ENCODE measurements at regions not wholly inside any gene's neighbourhood (a gene's known extent, or its start where the extent isn't known, plus 50 kb on each side); places are given as distances from the start of the nearest gene placed in this dataset.

GRCh38 chr1:172832006-172832725 is 173.3 kb downstream of the FASLG start:
- H4K20me1 ChIP-seq (replicated peaks in 1 of 2; ENCODE audit: control insufficient read depth in 1 of 2, insufficient read depth in 2 of 2, low read length in 2 of 2) = no peaks in the 10 kb centered on the region
- H3K4me1 ChIP-seq (replicated peaks in 1 of 4; ENCODE audit: control insufficient read depth in 3 of 4, insufficient read depth in 4 of 4, low read length in 3 of 4) = no peaks in the 10 kb centered on the region
- H3K14ac ChIP-seq (ENCODE audit: insufficient read length) = no peak overlapping the region
- H2BK12ac ChIP-seq (ENCODE audit: low read depth, low read length) = no peak overlapping the region
- H2BK120ac ChIP-seq (replicated peaks; ENCODE audit: low read depth, low read length) = no peak overlapping the region
- H2BK20ac ChIP-seq (ENCODE audit: low read length) = no peak overlapping the region
- H3K79me1 ChIP-seq (ENCODE audit: low read depth, low read length) = no peaks in the 10 kb centered on the region
- H3K56ac ChIP-seq (replicated peaks; ENCODE audit: insufficient read length, low read depth, low read length) = no peak overlapping the region
- 85% methylated on average over 1 of the region's 1 CpG; no CpG with 5 or more reads in 1 of the 2 experiments for WGBS, 2 experiments (ENCODE audit: extremely low coverage in 1 of 2, insufficient coverage in 1 of 2, insufficient read length in 1 of 2, insufficient replicate concordance in 2 of 2, low coverage in 1 of 2, low lambda C conversion rate in 2 of 2, missing lambda C conversion rate in 1 of 2)
- no peak overlapping the region for H3K4me3 ChIP-seq (ENCODE audit: extremely low read depth in 1 of 4, insufficient read depth in 2 of 4, low read depth in 3 of 4, low read length in 4 of 4)
- H3K9ac ChIP-seq (replicated peaks in 1 of 4; ENCODE audit: extremely low read depth in 1 of 4, low read depth in 3 of 4, low read length in 3 of 4) = no peak overlapping the region
- H3K27ac ChIP-seq (ENCODE audit: low read depth, low read length) = no peak overlapping the region
- DNase-seq (ENCODE audit: low read depth in 1 of 2, low spot score in 2 of 2) (no peak), FAIRE-seq (no peak)
- H2AK5ac ChIP-seq (ENCODE audit: low read depth, low read length) = no peak overlapping the region
- H3K4ac ChIP-seq (replicated peaks; ENCODE audit: insufficient read length, low read depth, low read length) = no peak overlapping the region
- ChIA-PET POLR2A (ENCODE audit: partially characterized antibody) (no interaction called here), CTCF (ENCODE audit: partially characterized antibody) (interaction anchor here (0.8 kb wide), 1 partner anchor 216 kb away, joined by 3 read pairs; no protein-coding TSS in a partner anchor)
- no peaks in the 10 kb centered on the region for H3K9me3 ChIP-seq (ENCODE audit: insufficient read depth in 2 of 2, low read depth in 1 of 2, low read length in 1 of 2)
- H2BK15ac ChIP-seq (ENCODE audit: low read length) = no peak overlapping the region
- H3K23ac ChIP-seq (ENCODE audit: insufficient read length) = no peak overlapping the region
- H3K4me2 ChIP-seq (ENCODE audit: insufficient read depth in 1 of 2, low read depth in 2 of 2, low read length in 2 of 2) = no peak overlapping the region
- no peaks in the 10 kb centered on the region for H3K79me2 ChIP-seq (ENCODE audit: control insufficient read depth in 1 of 2, insufficient read depth in 2 of 2, low read length in 2 of 2)
- H3K18ac ChIP-seq (ENCODE audit: extremely low read depth, low read length) = no peak overlapping the region
- no peak overlapping the region for H2AFZ ChIP-seq (ENCODE audit: low read length)
- no peaks in the 10 kb centered on the region; the same call in 1 of the 2 replicates for H3K23me2 ChIP-seq (ENCODE audit: low read depth, low read length)
- H2BK5ac ChIP-seq (ENCODE audit: low read depth, low read length) = no peak overlapping the region
- no peak overlapping the region for H4K5ac ChIP-seq (ENCODE audit: insufficient read length, low read depth, low read length)
- no peaks in the 10 kb centered on the region for H3K27me3 ChIP-seq (replicated peaks in 1 of 4; ENCODE audit: control insufficient read depth in 3 of 4, extremely low read depth in 1 of 4, insufficient read depth in 3 of 4, low read length in 3 of 4)
- H4K91ac ChIP-seq (replicated peaks; ENCODE audit: insufficient read length, low read length) = no peak overlapping the region
- no peak overlapping the region for H4K8ac ChIP-seq (ENCODE audit: extremely low read depth, insufficient read depth, low read length)
- no peaks in the 10 kb centered on the region for H3K36me3 ChIP-seq (ENCODE audit: control insufficient read depth in 2 of 4, insufficient read depth in 4 of 4, low read length in 3 of 4)
- TF ChIP-seq HDAC6 (IDR thresholded peaks at IDR 0.05; ENCODE audit: low read depth, low read length) (no peak), RBBP5 (IDR thresholded peaks at IDR 0.05; ENCODE audit: borderline replicate concordance, low read depth, low read length) (no peak), FOSL1 (IDR thresholded peaks at IDR 0.05; ENCODE audit: insufficient read depth, low read depth, low read length) (no peak), SIX5 (IDR thresholded peaks at IDR 0.05; ENCODE audit: low read depth, low read length) (no peak), JUN (IDR thresholded peaks at IDR 0.05; ENCODE audit: low read depth, low read length) (no peak), CEBPB (IDR thresholded peaks at IDR 0.05; ENCODE audit: low read depth, low read length) (no peak), CHD2 (IDR thresholded peaks at IDR 0.05; ENCODE audit: low read length) (no peak), CBX5 (IDR thresholded peaks at IDR 0.05; ENCODE audit: low read depth, low read length) (no peak), PHF8 (conservative IDR thresholded peaks at IDR 0.05; ENCODE audit: low read depth, low read length) (no peak), RFX5 (IDR thresholded peaks at IDR 0.05; ENCODE audit: borderline replicate concordance, low read depth, low read length) (no peak), CBX8 (IDR thresholded peaks at IDR 0.05; ENCODE audit: borderline replicate concordance, low read depth, low read length) (no peak), SUZ12 (IDR thresholded peaks at IDR 0.05; ENCODE audit: low read length) (no peak), EGR1 (IDR thresholded peaks at IDR 0.05; ENCODE audit: borderline replicate concordance, low read depth, low read length) (no peak), RXRA (IDR thresholded peaks at IDR 0.05; ENCODE audit: insufficient read depth, low read depth, low read length) (no peak)

All from H1 (cell line).